Uterus (tissue), 2 donors: ENCODE measurements at regions not wholly inside any gene's neighbourhood (a gene's known extent, or its start where the extent isn't known, plus 50 kb on each side); places are given as distances from the start of the nearest gene placed in this dataset.

Experiments used
- CTCF ChIP-seq, 4 experiments: fragments of 200-600 bp in 2 of 4; fragments of 450-650 bp in 2 of 4; sonication (generic) in 2 of 4; IDR thresholded peaks; one replicate each; pipeline ENCODE4 v1.5.1; 2016 to 2019; ENCODE audit warnings: antibody characterized with exemption in 4 of 4, mild to moderate bottlenecking in 2 of 4, moderate library complexity in 1 of 4
- POLR2A ChIP-seq, 2 donors: fragments of 450-650 bp; IDR thresholded peaks; one replicate each; pipeline ENCODE4 v1.6.1; 2016; ENCODE audit warnings: antibody characterized with exemption in 2 of 2, mild to moderate bottlenecking in 1 of 2, moderate library complexity in 1 of 2

DNA sequence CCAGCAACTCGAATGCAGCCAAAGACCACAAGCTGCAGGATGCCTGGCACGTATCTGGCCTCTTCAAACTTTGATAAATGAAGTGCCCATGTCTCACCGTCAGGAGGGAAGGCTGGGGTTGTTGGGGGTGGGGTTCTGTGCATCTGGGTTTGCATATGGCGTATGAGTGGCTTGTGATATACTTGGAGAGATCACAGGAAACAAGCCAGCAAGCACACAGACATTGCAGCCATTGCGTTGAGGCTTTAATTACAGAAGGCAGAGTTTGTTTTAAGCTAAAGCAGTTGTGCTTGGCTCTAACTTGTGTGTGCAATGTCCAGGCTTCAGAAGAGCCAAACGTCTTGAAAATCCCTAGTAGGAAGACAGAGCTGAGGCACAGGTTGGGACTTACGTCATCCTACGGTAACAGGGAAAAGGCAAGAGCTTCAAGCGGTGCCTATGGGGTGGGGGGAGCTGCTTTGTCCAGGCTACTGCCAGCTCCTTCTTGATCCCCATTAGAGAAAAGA lies 109.2 kb downstream of the ASB7 start:
- TF ChIP-seq CTCF (IDR thresholded peaks at IDR 0.05) = no peak
- TF ChIP-seq POLR2A (IDR thresholded peaks at IDR 0.05) = no peak
